Prostate gland (tissue), 2 donors: ENCODE measurements at regions not wholly inside any gene's neighbourhood (a gene's known extent, or its start where the extent isn't known, plus 50 kb on each side); places are given as distances from the start of the nearest gene placed in this dataset.

ENCODE experiments used
- DNase-seq: peaks from one replicate; pipeline ENCODE4 v3.0.0-alpha.2; 2019; ENCODE audit warnings: low spot score
- H3K27ac ChIP-seq, 2 donors: fragments of 200-600 bp; sonication (generic); 2 replicates each; pipeline ENCODE4 v1.5.1; 2017 to 2019
- H3K27me3 ChIP-seq: fragments of 200-600 bp; sonication (generic); replicated peaks from 2 replicates; pipeline ENCODE4 v1.5.1; 2019; ENCODE audit not compliant: insufficient read depth
- H3K36me3 ChIP-seq, 2 donors: fragments of 200-600 bp; sonication (generic); 1 replicate in 1 of 2; 2 replicates in 1 of 2; pipeline versions ENCODE4 v1.5.1 to v1.8.1; 2017 to 2019
- H3K4me1 ChIP-seq: fragments of 200-600 bp; sonication (generic); replicated peaks from 2 replicates; pipeline ENCODE4 v1.5.1; 2019
- H3K4me3 ChIP-seq, 2 donors: fragments of 200-600 bp; sonication (generic); 2 replicates each; pipeline ENCODE4 v1.5.1; 2017 to 2019
- H3K9me3 ChIP-seq: fragments of 200-600 bp; sonication (generic); 2 replicates; pipeline ENCODE4 v1.5.1; 2017
- POLR2A ChIP-seq: fragments of 450-650 bp; IDR thresholded peaks from one replicate; pipeline ENCODE4 v1.6.1; 2016; ENCODE audit warnings: antibody characterized with exemption, mild to moderate bottlenecking
- POLR2AphosphoS5 ChIP-seq: sonication (generic); formaldehyde crosslinking; IDR thresholded peaks from one replicate; pipeline ENCODE4 v1.6.1; 2017; ENCODE audit warnings: antibody characterized with exemption
- WGBS: methylation state at CpG from one replicate; pipeline ENCODE4 v1.1.5; 2018; 5-methylcytosine and 5-hydroxymethylcytosine counted together
- intact Hi-C: fragments of 100-400 bp; cut with DNase I; formaldehyde crosslinking; loops from one replicate; pipeline ENCODE4 v1.14.2; 2022
- TF ChIP-seq, protein P1 (sequence below), 4 experiments: fragments of 200-600 bp in 2 of 4; fragments of 450-650 bp in 2 of 4; sonication (generic) in 2 of 4; IDR thresholded peaks; 1 replicate in 3 of 4; 2 replicates in 1 of 4; pipeline ENCODE4 v1.5.1; 2016 to 2019; ENCODE audit warnings: antibody characterized with exemption in 4 of 4, mild to moderate bottlenecking in 2 of 4, moderate library complexity in 2 of 4

DNA sequence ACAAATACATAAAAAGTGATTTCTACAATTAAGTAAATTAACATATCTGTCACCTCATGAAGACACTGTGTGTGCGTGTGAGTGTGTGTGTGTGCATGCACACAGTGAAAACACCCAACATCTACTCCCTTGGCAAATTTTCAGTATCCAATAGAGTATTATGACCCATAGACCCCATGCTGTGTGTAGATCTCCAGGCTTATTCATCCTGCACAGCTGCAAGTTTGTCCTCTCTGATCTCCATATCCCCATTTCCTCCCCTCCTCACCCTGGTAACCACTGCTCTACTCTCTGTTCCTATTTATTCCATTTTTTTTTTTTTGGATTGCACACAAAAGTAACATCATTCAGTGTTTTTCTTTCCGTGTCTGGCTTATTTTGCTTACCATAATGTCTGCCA is 391.0 kb downstream of the SOX11 start:
- no peaks in the 10 kb centered on the region for H3K4me1 ChIP-seq
- no peak overlapping the region for H3K4me3 ChIP-seq
- no peaks in the 10 kb centered on the region for H3K9me3 ChIP-seq
- WGBS = 81% methylated on average over 2 of the region's 2 CpGs
- DNase-seq = no peak
- H3K36me3 ChIP-seq = no peaks in the 10 kb centered on the region
- intact Hi-C loops = no loop called here
- H3K27me3 ChIP-seq = no peaks in the 10 kb centered on the region
- no peak overlapping the region for H3K27ac ChIP-seq
- TF ChIP-seq, protein P1, sequence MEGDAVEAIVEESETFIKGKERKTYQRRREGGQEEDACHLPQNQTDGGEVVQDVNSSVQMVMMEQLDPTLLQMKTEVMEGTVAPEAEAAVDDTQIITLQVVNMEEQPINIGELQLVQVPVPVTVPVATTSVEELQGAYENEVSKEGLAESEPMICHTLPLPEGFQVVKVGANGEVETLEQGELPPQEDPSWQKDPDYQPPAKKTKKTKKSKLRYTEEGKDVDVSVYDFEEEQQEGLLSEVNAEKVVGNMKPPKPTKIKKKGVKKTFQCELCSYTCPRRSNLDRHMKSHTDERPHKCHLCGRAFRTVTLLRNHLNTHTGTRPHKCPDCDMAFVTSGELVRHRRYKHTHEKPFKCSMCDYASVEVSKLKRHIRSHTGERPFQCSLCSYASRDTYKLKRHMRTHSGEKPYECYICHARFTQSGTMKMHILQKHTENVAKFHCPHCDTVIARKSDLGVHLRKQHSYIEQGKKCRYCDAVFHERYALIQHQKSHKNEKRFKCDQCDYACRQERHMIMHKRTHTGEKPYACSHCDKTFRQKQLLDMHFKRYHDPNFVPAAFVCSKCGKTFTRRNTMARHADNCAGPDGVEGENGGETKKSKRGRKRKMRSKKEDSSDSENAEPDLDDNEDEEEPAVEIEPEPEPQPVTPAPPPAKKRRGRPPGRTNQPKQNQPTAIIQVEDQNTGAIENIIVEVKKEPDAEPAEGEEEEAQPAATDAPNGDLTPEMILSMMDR (IDR thresholded peaks at IDR 0.05) = no peak
- TF ChIP-seq POLR2A (no peak), POLR2AphosphoS5 (no peak)

DNA sequence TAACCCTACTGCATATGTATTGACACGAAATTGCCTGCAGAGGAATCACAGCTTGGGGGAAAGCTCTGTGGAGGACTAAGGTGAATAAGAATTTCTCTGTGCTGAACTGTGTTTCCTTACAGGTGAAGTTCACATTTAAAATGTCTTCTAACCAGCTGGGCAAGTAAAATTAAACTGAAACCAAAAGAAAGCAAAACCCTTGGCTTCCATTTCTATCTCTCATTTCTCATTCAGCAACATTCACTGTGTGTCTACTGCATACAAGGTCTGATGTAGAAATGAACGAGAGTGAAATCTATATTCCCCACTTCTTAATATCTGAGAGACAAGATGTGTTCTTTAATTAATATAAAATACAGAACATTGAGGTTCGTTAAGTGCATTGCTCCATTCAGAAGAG is 397.3 kb downstream of the SOX11 start:
- no peaks in the 10 kb centered on the region for H3K36me3 ChIP-seq
- no peaks in the 10 kb centered on the region for H3K4me1 ChIP-seq
- no peaks in the 10 kb centered on the region for H3K9me3 ChIP-seq
- no peaks in the 10 kb centered on the region for H3K27me3 ChIP-seq
- H3K4me3 ChIP-seq = no peak overlapping the region
- intact Hi-C loops = no loop called here
- H3K27ac ChIP-seq = no peak overlapping the region
- WGBS = 79% methylated on average over 3 of the region's 3 CpGs
- DNase-seq = no peak
- no peak for TF ChIP-seq POLR2AphosphoS5

GRCh38 chr2:6103372-6103771 is 411.2 kb downstream of the SOX11 start:
- no peaks in the 10 kb centered on the region for H3K36me3 ChIP-seq
- no peaks in the 10 kb centered on the region for H3K4me1 ChIP-seq
- H3K27me3 ChIP-seq = no peaks in the 10 kb centered on the region
- WGBS = 92% methylated on average over 3 of the region's 3 CpGs
- H3K4me3 ChIP-seq = no peak overlapping the region
- no peak overlapping the region for H3K27ac ChIP-seq
- H3K9me3 ChIP-seq = no peaks in the 10 kb centered on the region
- DNase-seq = no peak
- no peak for TF ChIP-seq POLR2AphosphoS5
- TF ChIP-seq, protein P1 (IDR thresholded peaks at IDR 0.05) = no peak
- TF ChIP-seq POLR2A = no peak
- intact Hi-C loops = no loop called here

DNA sequence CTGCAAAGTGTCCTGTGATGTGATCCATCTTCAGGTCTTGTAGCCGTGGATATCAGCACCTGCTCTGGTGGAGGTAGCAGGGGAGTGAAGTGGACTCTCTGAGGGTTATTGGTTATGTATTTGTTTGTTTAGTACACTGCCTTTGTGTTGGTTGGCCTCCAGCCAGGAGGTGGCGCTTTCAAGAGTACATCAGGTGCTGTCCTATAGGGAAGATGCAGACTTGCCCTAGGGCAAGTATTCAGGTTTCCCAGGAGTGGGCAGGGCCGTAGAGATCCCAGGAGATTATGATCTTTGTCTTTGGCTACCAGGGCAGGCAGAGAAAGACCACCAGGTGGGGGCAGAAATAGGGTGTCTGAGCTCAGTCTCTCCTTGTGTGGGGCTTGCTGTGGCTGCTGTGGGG is 411.8 kb downstream of the SOX11 start:
- no peak overlapping the region for H3K4me3 ChIP-seq
- no peaks in the 10 kb centered on the region for H3K27me3 ChIP-seq
- intact Hi-C loops = no loop called here
- H3K9me3 ChIP-seq = no peaks in the 10 kb centered on the region
- TF ChIP-seq POLR2A (no peak), POLR2AphosphoS5 (no peak)
- TF ChIP-seq, protein P1 (IDR thresholded peaks at IDR 0.05) = no peak
- H3K4me1 ChIP-seq = no peaks in the 10 kb centered on the region
- no peaks in the 10 kb centered on the region for H3K36me3 ChIP-seq
- no peak for DNase-seq
- H3K27ac ChIP-seq = no peak overlapping the region
- WGBS = 64% methylated on average over 3 of the region's 3 CpGs

- Histone ChIP-seq H3K4me1 (no peaks in the 10 kb centered on the region), H3K9me3 (no peaks in the 10 kb centered on the region), H3K4me3 (no peak overlapping the region), H3K27me3 (no peaks in the 10 kb centered on the region), H3K27ac (no peak overlapping the region), H3K36me3 (no peaks in the 10 kb centered on the region)
- TF ChIP-seq POLR2AphosphoS5 (no peak), POLR2A (no peak)
- TF ChIP-seq, protein P1 (IDR thresholded peaks at IDR 0.05) = no peak
- no peak for DNase-seq
- 86% methylated on average over 4 of the region's 4 CpGs for WGBS
- intact Hi-C loops = no loop called here
Measured at GRCh38 chr2:6107290-6107689, 415.1 kb downstream of the SOX11 start.
